ENCODE measurements at regions not wholly inside any gene's neighbourhood (a gene's known extent, or its start where the extent isn't known, plus 50 kb on each side); places are given as distances from the start of the nearest gene placed in this dataset.

DNA sequence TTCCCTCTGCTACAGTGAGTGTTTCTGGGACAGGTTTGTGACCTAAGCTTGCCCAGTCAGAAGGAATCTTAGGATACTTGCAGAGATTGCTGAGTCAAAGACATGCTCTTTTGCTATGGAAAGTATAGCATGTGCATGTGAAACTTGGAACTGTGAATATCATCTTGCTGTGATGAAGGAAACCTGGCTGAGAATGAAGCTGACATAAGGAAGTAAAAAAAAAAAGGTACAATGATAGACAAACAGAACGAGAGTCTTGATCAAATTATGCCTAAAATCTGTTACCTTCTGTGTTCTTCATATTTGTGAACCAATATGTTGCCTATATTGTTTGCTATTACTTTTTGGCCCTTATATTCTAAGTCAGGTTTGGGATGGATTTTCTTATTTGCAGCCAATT lies 525.7 kb downstream of the NPIPA7 start:
- TF ChIP-seq YY1 (IDR thresholded peaks at IDR 0.05; ENCODE audit: insufficient read depth, insufficient read length) (no peak), ZNF274 (IDR thresholded peaks at IDR 0.05; ENCODE audit: low read depth, low read length) (no peak), SUZ12 (IDR thresholded peaks at IDR 0.05; ENCODE audit: extremely low read depth, insufficient read depth, insufficient read length) (no peak)
